ENCODE measurements at regions not wholly inside any gene's neighbourhood (a gene's known extent, or its start where the extent isn't known, plus 50 kb on each side); places are given as distances from the start of the nearest gene placed in this dataset.

GRCh38 chr1:55287723-55288122 is 72.6 kb upstream of the USP24 start:
- no peak for TF ChIP-seq POLR2A (IDR thresholded peaks at IDR 0.05)
- no peak for TF ChIP-seq CTCF (IDR thresholded peaks at IDR 0.05)
- no peak for TF ChIP-seq POLR2AphosphoS5 (IDR thresholded peaks at IDR 0.05)
